HG03342 (cell line): ENCODE measurements at regions not wholly inside any gene's neighbourhood (a gene's known extent, or its start where the extent isn't known, plus 50 kb on each side); places are given as distances from the start of the nearest gene placed in this dataset.

Experiments used
- ATAC-seq: cut with Tn5 transposase; IDR thresholded peaks from one replicate; pipeline ENCODE4 v1.9.1; 2021; ENCODE audit warnings: mild to moderate bottlenecking, moderate library complexity; ENCODE audit not compliant: unreplicated experiment

- no peak for ATAC-seq
These were observed 207.7 kb upstream of the CIBAR2 start for GRCh38 chr16:85319984-85320440.

DNA sequence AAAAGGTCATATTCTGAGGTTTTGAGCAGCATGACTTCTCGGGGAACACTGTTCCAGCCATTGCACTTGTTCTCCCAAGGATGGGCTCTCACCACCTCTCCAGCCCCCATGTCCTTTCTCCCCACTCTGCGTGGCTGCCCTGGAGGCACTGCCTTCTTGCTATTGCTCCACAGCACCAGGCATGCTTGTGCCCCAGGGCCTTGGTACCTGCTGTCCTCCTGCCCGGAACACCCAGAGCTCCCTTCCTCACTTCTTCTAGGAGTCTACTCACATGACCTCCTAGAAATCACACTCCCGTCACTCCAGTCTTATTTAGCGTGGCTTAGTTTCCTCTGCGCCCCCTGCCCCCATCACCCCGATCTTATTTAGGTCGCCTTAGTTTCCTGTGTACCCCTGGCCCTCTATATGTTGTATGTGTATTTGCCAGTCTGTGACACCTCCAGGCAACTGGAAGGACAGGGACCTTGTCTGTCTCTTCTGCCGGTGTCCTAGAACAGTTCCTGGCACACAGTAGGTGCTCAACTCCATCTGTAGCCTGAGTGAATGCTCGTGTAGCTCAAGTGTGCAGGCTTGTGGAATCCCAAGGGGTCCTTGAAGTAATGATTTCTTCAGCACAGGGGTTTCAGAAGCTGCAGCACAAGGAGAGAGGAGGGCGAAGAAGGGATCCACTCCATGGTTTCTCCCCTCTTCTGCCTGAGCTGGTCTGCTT, 208.6 kb upstream of the CIBAR2 start:
- ATAC-seq: no peak

- no peak for ATAC-seq
These were observed 209.4 kb upstream of the CIBAR2 start for GRCh38 chr16:85321509-85322271.

DNA sequence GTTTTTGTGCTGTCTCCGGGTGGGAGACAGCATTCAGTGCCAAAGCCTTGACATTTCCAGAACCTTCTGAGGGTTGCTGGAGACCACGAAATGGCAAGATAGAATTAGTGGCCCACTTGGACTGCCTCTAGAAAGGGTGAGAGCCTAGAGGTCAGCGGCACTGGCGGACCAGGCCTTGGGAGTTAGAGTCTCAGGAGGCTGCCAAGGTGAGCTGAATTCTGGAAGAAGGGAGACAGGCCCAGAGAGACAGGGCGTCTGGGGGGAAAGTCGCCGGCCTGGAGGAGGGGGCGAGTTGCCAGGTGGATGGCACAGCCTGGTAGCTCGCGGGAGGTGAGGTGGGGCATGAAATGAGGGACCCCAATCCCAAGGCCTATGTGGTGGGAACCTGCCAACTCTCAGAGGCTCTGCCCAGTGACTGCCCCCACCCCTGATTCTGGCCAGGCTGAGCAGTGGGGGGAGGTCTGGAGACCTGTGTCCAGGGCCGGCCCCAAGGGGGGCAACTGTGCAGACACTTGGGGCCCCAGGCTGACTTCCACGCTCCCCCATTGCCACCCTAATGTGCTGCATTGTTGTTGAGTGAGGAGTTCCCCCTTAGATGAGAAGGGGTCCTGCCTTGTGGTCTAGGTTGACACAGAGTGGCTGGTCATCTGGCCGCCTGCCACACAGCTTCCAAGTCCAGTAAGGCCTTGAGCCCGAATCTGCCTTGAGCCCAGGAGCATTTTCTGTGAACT, 211.1 kb upstream of the CIBAR2 start:
- ATAC-seq: no peak

DNA sequence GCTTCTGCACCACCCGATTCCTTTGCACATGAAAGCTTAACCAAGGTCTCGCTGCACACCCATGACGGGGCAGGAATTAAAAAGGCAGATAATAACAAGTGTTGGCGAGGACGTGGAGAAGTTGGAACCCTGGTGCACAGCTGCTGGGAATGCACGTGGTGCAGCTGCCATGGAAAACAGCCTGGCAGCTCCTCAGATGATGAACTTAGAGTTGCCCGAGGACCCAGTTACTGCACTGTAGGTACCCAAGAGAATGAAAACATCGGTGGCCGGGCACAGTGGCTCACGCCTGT, 211.6 kb upstream of the CIBAR2 start:
- no peak for ATAC-seq

- no peak for ATAC-seq
These were observed 212.2 kb upstream of the CIBAR2 start for GRCh38 chr16:85324488-85324887.

DNA sequence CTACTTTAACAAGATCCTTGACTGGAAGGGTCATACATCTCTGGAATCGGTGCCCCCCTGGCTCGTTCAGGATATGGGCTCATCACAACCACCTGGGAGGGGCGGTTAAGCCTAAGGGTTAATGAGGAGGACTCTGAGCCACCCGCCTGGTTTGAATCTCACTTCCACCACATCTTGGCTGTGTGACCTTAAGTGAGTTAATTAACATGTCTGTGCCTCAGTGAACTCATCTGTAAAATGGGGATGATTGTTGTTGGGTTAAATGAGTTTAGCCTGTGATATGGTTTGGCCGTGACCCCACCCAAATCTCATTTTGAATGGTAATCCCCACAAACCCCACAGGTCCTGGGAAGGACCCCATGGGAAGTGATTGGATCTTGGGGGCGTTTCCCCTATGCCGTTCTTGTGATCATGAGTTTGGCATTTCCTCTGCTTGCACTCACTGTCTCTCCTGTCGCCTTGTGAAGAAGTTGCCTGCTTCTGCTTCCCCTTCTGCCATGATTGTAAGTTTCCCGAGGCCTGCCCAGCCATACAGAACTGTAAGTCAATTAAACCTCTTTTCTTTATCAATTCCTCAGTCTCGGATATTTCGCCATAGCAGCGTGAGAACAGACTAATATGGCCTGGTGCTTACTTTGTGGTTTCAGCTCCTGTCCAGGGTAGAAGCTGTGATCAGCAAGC, 214.0 kb upstream of the CIBAR2 start:
- no peak for ATAC-seq

GRCh38 chr16:85326794-85327181, 214.5 kb upstream of the CIBAR2 start:
- ATAC-seq: no peak

DNA sequence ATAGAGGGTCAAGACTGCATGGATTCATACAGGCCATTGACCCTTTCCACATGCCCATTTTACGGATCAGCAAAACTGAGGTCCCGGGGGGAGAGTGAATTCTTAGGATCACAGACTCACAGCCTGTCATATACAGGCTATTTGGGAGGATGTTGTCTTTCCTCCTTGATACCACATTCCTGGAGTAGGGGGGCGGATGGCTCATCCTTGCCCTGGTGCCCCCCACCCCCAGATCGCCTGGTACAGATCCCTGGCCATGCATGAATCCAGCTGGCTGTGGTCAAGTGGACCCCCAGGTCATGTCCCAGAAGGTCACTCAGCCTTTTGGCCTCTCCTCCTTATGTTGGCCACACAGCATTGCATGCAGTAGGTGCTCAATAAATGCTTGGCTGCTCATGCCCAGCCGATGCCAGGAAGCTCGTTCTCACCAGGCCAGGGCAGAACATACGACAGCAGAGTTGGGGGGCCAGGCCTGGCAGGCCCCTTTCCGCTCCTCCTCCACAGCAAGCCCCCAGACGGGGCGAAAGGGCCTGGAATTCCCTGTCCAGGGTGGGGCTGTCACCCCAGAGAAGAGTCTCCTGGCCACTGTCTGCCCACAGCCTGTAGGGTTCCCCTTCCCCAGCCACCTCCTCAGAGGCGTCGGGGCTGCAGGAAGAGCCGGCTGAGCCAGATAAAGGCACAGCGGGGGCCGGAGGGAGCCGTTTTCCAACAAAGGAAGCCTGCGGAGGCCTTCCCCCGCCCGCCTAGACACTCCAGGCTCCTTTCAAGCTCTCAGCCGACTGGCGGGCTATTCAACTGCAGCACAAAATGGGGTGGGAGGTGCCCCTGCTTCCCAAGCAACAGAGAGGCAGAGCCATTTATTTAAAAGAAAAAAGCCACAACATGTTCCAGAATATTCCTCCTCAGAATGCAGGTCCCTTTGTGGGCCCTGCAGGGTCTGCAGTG, 215.7 kb upstream of the CIBAR2 start:
- no peak for ATAC-seq

GRCh38 chr16:85328676-85329058, 216.4 kb upstream of the CIBAR2 start:
- ATAC-seq: no peak

- no peak for ATAC-seq
These were observed 217.0 kb upstream of the CIBAR2 start for GRCh38 chr16:85329059-85329812.

- no peak for ATAC-seq
These were observed 217.9 kb upstream of the CIBAR2 start for GRCh38 chr16:85330006-85330693.

GRCh38 chr16:85330694-85331188, 218.5 kb upstream of the CIBAR2 start:
- ATAC-seq: no peak

DNA sequence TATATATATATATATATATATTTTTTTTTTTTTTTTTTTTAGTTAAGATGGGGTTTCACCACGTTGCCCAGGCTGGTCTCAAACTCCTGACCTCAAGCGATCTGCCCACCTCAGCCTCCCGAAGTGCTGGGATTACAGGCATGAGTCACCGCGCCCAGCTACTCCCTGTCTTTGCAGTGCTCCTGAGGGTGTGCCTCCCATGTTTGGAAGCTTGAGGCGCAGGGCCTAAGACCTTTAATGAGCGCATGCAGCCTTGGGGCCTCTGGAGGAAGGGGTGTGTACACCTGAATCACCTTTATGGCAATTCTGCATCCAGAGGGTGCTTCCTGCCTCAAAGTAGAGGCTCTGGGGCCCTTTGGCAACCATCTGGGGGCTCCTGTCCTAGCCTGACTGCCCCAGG, 219.4 kb upstream of the CIBAR2 start:
- no peak for ATAC-seq

GRCh38 chr16:85332175-85332574, 219.9 kb upstream of the CIBAR2 start:
- no peak for ATAC-seq

- ATAC-seq: no peak
These were observed 221.1 kb upstream of the CIBAR2 start for GRCh38 chr16:85333337-85333736.

DNA sequence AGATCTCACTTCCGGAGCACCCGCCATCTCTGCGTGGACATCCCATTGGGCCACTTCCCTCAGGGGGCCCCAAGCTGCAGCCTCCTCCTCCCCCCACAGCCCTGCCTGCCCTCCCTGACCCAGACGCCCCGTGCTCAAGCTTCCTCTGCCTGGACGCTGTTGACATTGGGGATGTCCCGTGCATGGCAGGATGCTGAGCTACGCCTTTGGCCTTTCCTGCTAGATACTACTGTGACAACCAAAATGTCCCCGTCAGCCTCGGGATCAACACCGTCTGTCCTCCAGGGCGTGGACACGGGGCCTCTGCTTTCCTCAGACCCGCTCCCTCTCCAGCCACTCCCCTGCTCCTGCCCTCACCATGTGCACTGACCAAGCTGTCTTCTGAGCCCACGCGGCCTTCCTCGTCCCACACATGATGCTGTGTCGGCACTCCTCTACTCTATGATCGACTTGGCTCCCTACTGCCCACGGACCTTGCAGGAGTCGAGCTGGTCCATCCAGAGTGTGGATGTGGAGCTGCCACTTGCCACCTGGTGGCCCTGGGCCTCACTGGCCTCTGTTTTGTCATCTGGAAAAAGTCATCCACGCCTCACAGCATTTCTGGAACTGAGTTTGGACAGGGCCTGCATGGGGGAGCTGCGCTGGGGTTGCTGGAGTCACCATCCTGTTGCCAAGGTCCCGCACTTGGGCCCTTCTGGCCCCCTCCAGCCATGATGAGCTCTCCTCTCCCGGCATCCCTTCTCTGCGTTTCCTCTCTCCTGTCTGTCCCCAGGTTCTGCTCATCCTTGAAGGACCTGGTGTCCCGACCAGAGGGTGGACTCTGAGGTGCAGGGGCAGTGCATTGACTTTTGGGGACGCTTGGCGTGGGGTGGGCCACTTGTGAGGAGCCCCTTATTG, 221.7 kb upstream of the CIBAR2 start:
- no peak for ATAC-seq
